IMR-90 (cell line): ENCODE measurements at regions not wholly inside any gene's neighbourhood (a gene's known extent, or its start where the extent isn't known, plus 50 kb on each side); places are given as distances from the start of the nearest gene placed in this dataset.

Source experiments
- ATAC-seq: fragments of 200-7000 bp; cut with Tn5 transposase; 2 replicates; pipeline ENCODE4 v1.9.1; 2020; ENCODE audit warnings: low read depth, mild to moderate bottlenecking, moderate library complexity
- BruUV-seq: library from RNA; stranded (reverse); fragments of 400-500 nt; replicated peaks from 2 replicates; lab custom pipeline; 2021; lab: Mats Ljungman, UMichigan
- CTCF ChIA-PET: fragments of 300-600 bp; formaldehyde crosslinking; extraction: SDS; loops from one replicate; lab custom pipeline; 2021; ENCODE audit warnings: antibody characterized with exemption; lab: Yijun Ruan, JAX
- POLR2A ChIA-PET: fragments of 300-600 bp; sonication (Branson Sonifier 250); formaldehyde crosslinking; loops from one replicate; lab custom pipeline; 2022; ENCODE audit warnings: antibody characterized with exemption; ENCODE audit not compliant: unreplicated experiment; lab: Charles Lee
- DNase-seq: peaks from one replicate; pipeline ENCODE4 v3.0.0; 2013
- H2AFZ ChIP-seq: replicated peaks from 2 replicates; pipeline ENCODE3; 2013; ENCODE audit warnings: low read length, mild to moderate bottlenecking; ENCODE audit not compliant: poor library complexity
- H2AK5ac ChIP-seq: 2 replicates; pipeline ENCODE4 v1.6.1; 2013; ENCODE audit warnings: low read depth, low read length, inconsistent platforms
- H2AK9ac ChIP-seq: replicated peaks from 2 replicates; pipeline ENCODE3; 2013; ENCODE audit warnings: mild to moderate bottlenecking, low read depth, low read length, moderate library complexity; ENCODE audit not compliant: poor library complexity
- H2BK120ac ChIP-seq: 2 replicates; pipeline ENCODE4 v1.6.1; 2013; ENCODE audit warnings: low read depth, low read length, inconsistent platforms
- H2BK15ac ChIP-seq: 3 replicates; pipeline ENCODE4 v1.6.1; 2013; ENCODE audit warnings: low read depth, low read length, inconsistent platforms
- H2BK20ac ChIP-seq: 2 replicates; pipeline ENCODE4 v1.6.1; 2013; ENCODE audit warnings: low read depth, mild to moderate bottlenecking, inconsistent platforms, low read length, moderate library complexity
- H2BK5ac ChIP-seq: 2 replicates; pipeline ENCODE4 v1.6.1; 2013; ENCODE audit warnings: mild to moderate bottlenecking, low read depth, low read length, inconsistent platforms; ENCODE audit not compliant: poor library complexity, severe bottlenecking
- H3K14ac ChIP-seq: replicated peaks from 2 replicates; pipeline ENCODE4 v1.6.1; 2013; ENCODE audit warnings: low read depth, low read length, inconsistent platforms
- H3K18ac ChIP-seq: 2 replicates; pipeline ENCODE4 v1.6.1; 2013; ENCODE audit warnings: low read depth, low read length, control low read depth
- H3K23ac ChIP-seq: 2 replicates; pipeline ENCODE4 v1.6.1; 2013; ENCODE audit warnings: low read depth, low read length, inconsistent platforms
- H3K27ac ChIP-seq: 2 replicates; pipeline ENCODE4 v1.5.1; 2013; ENCODE audit warnings: mild to moderate bottlenecking, control low read depth, low read length; ENCODE audit not compliant: insufficient read depth
- H3K27me3 ChIP-seq: 2 replicates; pipeline ENCODE4 v1.6.1; 2013; ENCODE audit warnings: low read length; ENCODE audit not compliant: control insufficient read depth, insufficient read depth
- H3K36me3 ChIP-seq: 2 replicates; pipeline ENCODE4 v1.6.1; 2013; ENCODE audit warnings: low read length, mixed read lengths; ENCODE audit not compliant: control insufficient read depth, insufficient read depth
- H3K4ac ChIP-seq: 2 replicates; pipeline ENCODE4 v1.6.1; 2013; ENCODE audit warnings: low read depth, low read length, inconsistent platforms
- H3K4me1 ChIP-seq: 2 replicates; pipeline ENCODE4 v1.6.1; 2013; ENCODE audit warnings: low read length, mixed read lengths; ENCODE audit not compliant: control insufficient read depth, insufficient read depth
- H3K4me2 ChIP-seq: 2 replicates; pipeline ENCODE4 v1.6.1; 2013; ENCODE audit warnings: low read depth, mild to moderate bottlenecking, control low read depth, low read length, moderate library complexity
- H3K4me3 ChIP-seq: 2 replicates; pipeline ENCODE4 v1.5.1; 2013; ENCODE audit warnings: low read depth, mild to moderate bottlenecking, control low read depth, low read length, moderate library complexity; ENCODE audit not compliant: insufficient read depth
- H3K56ac ChIP-seq: 2 replicates; pipeline ENCODE4 v1.6.1; 2013; ENCODE audit warnings: low read length, inconsistent platforms; ENCODE audit not compliant: insufficient read depth; ENCODE audit errors: extremely low read depth
- H3K79me1 ChIP-seq, 2 experiments: 2 replicates each; pipeline ENCODE4 v1.6.1; 2013; ENCODE audit warnings: low read length in 2 of 2, inconsistent platforms in 1 of 2, low read depth in 1 of 2
- H3K9ac ChIP-seq: 2 replicates; pipeline ENCODE4 v1.6.1; 2013; ENCODE audit warnings: low read depth, low read length, control low read depth
- H3K9me1 ChIP-seq: 2 replicates; pipeline ENCODE4 v1.6.1; 2013; ENCODE audit warnings: low read length, inconsistent platforms; ENCODE audit not compliant: insufficient read depth
- H3K9me3 ChIP-seq: 2 replicates; pipeline ENCODE4 v1.6.1; 2013; ENCODE audit warnings: low read length; ENCODE audit not compliant: control insufficient read depth, insufficient read depth
- H4K20me1 ChIP-seq: 2 replicates; pipeline ENCODE4 v1.6.1; 2013; ENCODE audit warnings: low read length, inconsistent platforms; ENCODE audit not compliant: insufficient read depth
- H4K5ac ChIP-seq: 2 replicates; pipeline ENCODE4 v1.6.1; 2013; ENCODE audit warnings: mild to moderate bottlenecking, low read depth, low read length, control low read depth
- H4K8ac ChIP-seq, 2 experiments: 2 replicates each; pipeline ENCODE4 v1.6.1; 2013; ENCODE audit warnings: low read depth in 2 of 2, low read length in 2 of 2, control low read depth in 1 of 2, inconsistent platforms in 1 of 2
- H4K91ac ChIP-seq: 2 replicates; pipeline ENCODE4 v1.6.1; 2013; ENCODE audit warnings: low read depth, low read length, inconsistent platforms; ENCODE audit not compliant: insufficient read depth
- CEBPB ChIP-seq: IDR thresholded peaks from 2 replicates; pipeline ENCODE4 v1.6.1; 2012; ENCODE audit warnings: low read depth, low read length, improper control_type of control experiment
- CHD1 ChIP-seq: IDR thresholded peaks from 2 replicates; pipeline ENCODE4 v1.6.1; 2012; ENCODE audit warnings: low read depth, low read length, improper control_type of control experiment
- FOS ChIP-seq: fragments of 150-350 bp; IDR thresholded peaks from 2 replicates; pipeline ENCODE4 v1.6.1; 2016; ENCODE audit warnings: low read depth, low read length
- MAFK ChIP-seq: IDR thresholded peaks from 2 replicates; pipeline ENCODE4 v1.6.1; 2012; ENCODE audit warnings: low read depth, low read length, improper control_type of control experiment
- MAZ ChIP-seq: IDR thresholded peaks from 2 replicates; pipeline ENCODE4 v1.6.1; 2012; ENCODE audit warnings: low read depth, mild to moderate bottlenecking, low read length, improper control_type of control experiment, moderate library complexity, borderline replicate concordance
- MXI1 ChIP-seq: IDR thresholded peaks from 2 replicates; pipeline ENCODE4 v1.6.1; 2012; ENCODE audit warnings: low read depth, mild to moderate bottlenecking, low read length, moderate library complexity, borderline replicate concordance
- NFE2L2 ChIP-seq: fragments of 150-350 bp; IDR thresholded peaks from 2 replicates; pipeline ENCODE4 v1.6.1; 2016; ENCODE audit warnings: low read depth, mild to moderate bottlenecking, low read length
- POLR2A ChIP-seq: IDR thresholded peaks from 2 replicates; pipeline ENCODE4 v1.6.1; 2012; ENCODE audit warnings: mild to moderate bottlenecking, low read depth, low read length
- RAD21 ChIP-seq: IDR thresholded peaks from 2 replicates; pipeline ENCODE4 v1.6.1; 2012; ENCODE audit warnings: low read length, improper control_type of control experiment
- RCOR1 ChIP-seq: IDR thresholded peaks from 2 replicates; pipeline ENCODE4 v1.6.1; 2012; ENCODE audit warnings: mild to moderate bottlenecking, low read length, improper control_type of control experiment; ENCODE audit not compliant: insufficient replicate concordance
- RFX5 ChIP-seq: IDR thresholded peaks from 2 replicates; pipeline ENCODE4 v1.8.0; 2012; ENCODE audit warnings: low read depth, mild to moderate bottlenecking, low read length, moderate library complexity
- SMC3 ChIP-seq: fragments of 150-350 bp; IDR thresholded peaks from 2 replicates; pipeline ENCODE4 v1.6.1; 2016; ENCODE audit warnings: low read depth, mild to moderate bottlenecking, antibody characterized with exemption, low read length, moderate library complexity
- WGBS, 2 experiments: methylation state at CpG; one replicate each; pipeline versions ENCODE4 v1.1.5 to v1.1.7; 2013; ENCODE audit warnings: missing lambda C conversion rate in 2 of 2; ENCODE audit not compliant: insufficient read length in 1 of 2; ENCODE audit errors: extremely low coverage in 2 of 2; 5-methylcytosine and 5-hydroxymethylcytosine counted together
- dilution Hi-C: fragments of 300-500 bp; cut with HindIII; formaldehyde crosslinking; loops from one replicate; pipeline ENCODE4 v1.14.3; 2018; ENCODE audit warnings: low sequenced_read_pairs; ENCODE audit not compliant: unreplicated experiment
- in situ Hi-C: fragments of 300-500 bp; cut with MboI; formaldehyde crosslinking; loops from 3 replicates; pipeline ENCODE4 v1.14.3; 2019; ENCODE audit warnings: low sequenced_read_pairs, inconsistent platforms, mixed read lengths
- intact Hi-C: fragments of 100-400 bp; cut with micrococcal nuclease; formaldehyde crosslinking; loops from 2 replicates; pipeline ENCODE4 v1.10.0; 2022
- TF ChIP-seq, protein P1 (sequence below): fragments of 150-350 bp; IDR thresholded peaks from 2 replicates; pipeline ENCODE4 v1.6.1; 2016; ENCODE audit warnings: low read depth, mild to moderate bottlenecking, low read length, moderate library complexity, borderline replicate concordance
- TF ChIP-seq, protein P2 (sequence below): fragments of 150-350 bp; IDR thresholded peaks from 2 replicates; pipeline ENCODE4 v1.6.1; 2017; ENCODE audit warnings: mild to moderate bottlenecking, antibody characterized with exemption, low read length, low read depth

DNA sequence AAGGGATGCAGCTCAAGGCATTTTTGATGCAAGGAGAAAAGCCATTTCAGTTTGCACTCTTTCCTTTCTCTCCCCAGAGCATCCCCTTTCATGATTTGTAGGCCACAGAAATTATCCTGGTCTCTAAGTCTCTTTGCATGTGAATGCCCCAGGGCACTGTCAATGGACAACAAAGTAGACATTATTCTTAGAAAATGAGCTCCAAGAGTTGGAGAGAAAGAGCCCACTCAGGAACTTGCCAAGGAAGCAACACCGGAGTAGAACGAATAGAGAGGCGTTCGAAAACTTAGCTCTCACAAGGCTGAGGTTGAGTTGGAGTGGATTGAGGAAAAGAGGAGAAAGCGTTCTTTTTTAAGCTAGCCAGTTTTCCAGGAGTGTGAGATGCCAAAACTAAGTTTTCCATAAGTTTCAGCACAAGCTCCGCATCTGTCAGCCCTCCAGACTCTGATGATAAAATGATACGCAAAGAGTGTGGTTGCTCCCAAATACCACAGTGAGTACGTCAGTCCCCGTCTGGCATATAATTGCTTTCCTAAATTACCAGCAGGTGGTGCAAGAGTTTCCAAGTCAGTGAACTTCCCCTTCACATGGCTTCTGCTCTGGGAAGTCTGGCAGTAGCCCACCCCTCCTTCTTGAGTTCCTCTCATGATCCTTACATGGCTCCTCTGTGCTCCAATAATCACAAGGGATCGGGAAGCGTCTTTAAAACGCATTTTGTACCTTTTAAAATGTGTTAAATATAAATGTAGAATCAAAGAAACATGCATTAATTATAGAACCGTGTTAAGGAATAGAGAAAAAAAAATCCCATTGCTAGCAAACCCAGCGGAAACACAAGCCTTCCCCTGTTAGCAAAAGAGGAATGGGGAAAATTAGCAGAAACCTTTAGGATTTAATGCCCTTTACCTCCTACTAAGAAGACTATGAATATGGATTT is 1060.6 kb upstream of the FANCL start:
- H3K4me2 ChIP-seq, result no peak overlapping the region
- intact Hi-C loops, result loop anchor here (1.0 to 10.0 kb wide), 2 partner anchors 1249 to 1283 kb away; no protein-coding TSS in a partner anchor
- H2BK15ac ChIP-seq, result no peak overlapping the region
- DNase-seq (peak; percentile 70), ATAC-seq (peak; percentile 48)
- H3K27ac ChIP-seq, result no peak overlapping the region
- no peak overlapping the region for H4K91ac ChIP-seq
- no peaks in the 10 kb centered on the region for H4K20me1 ChIP-seq
- no peaks in the 10 kb centered on the region for H3K9me3 ChIP-seq
- H2BK20ac ChIP-seq, result no peak overlapping the region
- no peaks in the 10 kb centered on the region for H3K79me1 ChIP-seq
- 34% methylated on average over 7 of the region's 14 CpGs; no CpG with 5 or more reads in 1 of the 2 experiments for WGBS, 2 experiments
- no peaks in the 10 kb centered on the region for H3K36me3 ChIP-seq
- no peaks in the 10 kb centered on the region for H3K27me3 ChIP-seq
- dilution Hi-C loops, result no loop called here
- no peaks in the 10 kb centered on the region for H3K9me1 ChIP-seq
- POLR2A ChIA-PET, result no interaction called here
- H2BK120ac ChIP-seq, result no peak overlapping the region
- no peak overlapping the region for H3K14ac ChIP-seq
- no peak overlapping the region for H2AK9ac ChIP-seq
- H4K8ac ChIP-seq, result no peak overlapping the region
- no peak overlapping the region for H3K4ac ChIP-seq
- no peak overlapping the region for H3K18ac ChIP-seq
- no peak overlapping the region for H3K23ac ChIP-seq
- no peak overlapping the region for H2AK5ac ChIP-seq
- BruUV-seq, result no TSS peak
- H3K4me3 ChIP-seq, result no peak overlapping the region
- no peak overlapping the region for H2AFZ ChIP-seq
- no peaks in the 10 kb centered on the region for H3K4me1 ChIP-seq
- no peak overlapping the region for H3K56ac ChIP-seq
- no peak overlapping the region for H4K5ac ChIP-seq
- no peak overlapping the region for H3K9ac ChIP-seq
- CTCF ChIA-PET, result interaction anchor here (0.6 to 1.1 kb wide), 4 partner anchors 8 to 1280 kb away, joined by 3 read pairs; no protein-coding TSS in a partner anchor
- in situ Hi-C loops, result loop anchor here (10.0 kb wide), 1 partner anchor 1263 kb away; no protein-coding TSS in a partner anchor
- no peak overlapping the region for H2BK5ac ChIP-seq
- TF ChIP-seq FOS, result no peak
- no peak; the same call in 1 of the 2 replicates for TF ChIP-seq MAZ
- TF ChIP-seq NFE2L2, result no peak
- TF ChIP-seq MXI1, result no peak
- peak; percentile 53 for TF ChIP-seq RAD21
- TF ChIP-seq SMC3, result peak; percentile 62; the same call in 1 of the 2 replicates
- TF ChIP-seq, protein P1, sequence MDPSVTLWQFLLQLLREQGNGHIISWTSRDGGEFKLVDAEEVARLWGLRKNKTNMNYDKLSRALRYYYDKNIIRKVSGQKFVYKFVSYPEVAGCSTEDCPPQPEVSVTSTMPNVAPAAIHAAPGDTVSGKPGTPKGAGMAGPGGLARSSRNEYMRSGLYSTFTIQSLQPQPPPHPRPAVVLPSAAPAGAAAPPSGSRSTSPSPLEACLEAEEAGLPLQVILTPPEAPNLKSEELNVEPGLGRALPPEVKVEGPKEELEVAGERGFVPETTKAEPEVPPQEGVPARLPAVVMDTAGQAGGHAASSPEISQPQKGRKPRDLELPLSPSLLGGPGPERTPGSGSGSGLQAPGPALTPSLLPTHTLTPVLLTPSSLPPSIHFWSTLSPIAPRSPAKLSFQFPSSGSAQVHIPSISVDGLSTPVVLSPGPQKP, result no peak
- TF ChIP-seq CEBPB, result no peak
- TF ChIP-seq RCOR1, result no peak
- TF ChIP-seq POLR2A, result no peak
- no peak for TF ChIP-seq CHD1
- no peak for TF ChIP-seq MAFK
- TF ChIP-seq, protein P2, sequence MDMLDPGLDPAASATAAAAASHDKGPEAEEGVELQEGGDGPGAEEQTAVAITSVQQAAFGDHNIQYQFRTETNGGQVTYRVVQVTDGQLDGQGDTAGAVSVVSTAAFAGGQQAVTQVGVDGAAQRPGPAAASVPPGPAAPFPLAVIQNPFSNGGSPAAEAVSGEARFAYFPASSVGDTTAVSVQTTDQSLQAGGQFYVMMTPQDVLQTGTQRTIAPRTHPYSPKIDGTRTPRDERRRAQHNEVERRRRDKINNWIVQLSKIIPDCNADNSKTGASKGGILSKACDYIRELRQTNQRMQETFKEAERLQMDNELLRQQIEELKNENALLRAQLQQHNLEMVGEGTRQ, result no peak
- TF ChIP-seq RFX5, result no peak
